Neural progenitor cell (in vitro differentiated cells): ENCODE measurements at regions not wholly inside any gene's neighbourhood (a gene's known extent, or its start where the extent isn't known, plus 50 kb on each side); places are given as distances from the start of the nearest gene placed in this dataset.

Experiments used
- EZH2 ChIP-seq: fragments of 200-600 bp; sonication (generic); IDR thresholded peaks from 2 replicates; pipeline ENCODE4 v1.6.1; 2017; ENCODE audit warnings: antibody characterized with exemption, mild to moderate bottlenecking, moderate library complexity
- EZH2phosphoT487 ChIP-seq: fragments of 200-600 bp; sonication (generic); IDR thresholded peaks from 2 replicates; pipeline ENCODE4 v1.6.1; 2017; ENCODE audit warnings: antibody characterized with exemption
- TF ChIP-seq, protein P1 (sequence below): fragments of 200-600 bp; sonication (generic); IDR thresholded peaks from 2 replicates; pipeline ENCODE4 v1.5.1; 2017; ENCODE audit warnings: antibody characterized with exemption, mild to moderate bottlenecking

DNA sequence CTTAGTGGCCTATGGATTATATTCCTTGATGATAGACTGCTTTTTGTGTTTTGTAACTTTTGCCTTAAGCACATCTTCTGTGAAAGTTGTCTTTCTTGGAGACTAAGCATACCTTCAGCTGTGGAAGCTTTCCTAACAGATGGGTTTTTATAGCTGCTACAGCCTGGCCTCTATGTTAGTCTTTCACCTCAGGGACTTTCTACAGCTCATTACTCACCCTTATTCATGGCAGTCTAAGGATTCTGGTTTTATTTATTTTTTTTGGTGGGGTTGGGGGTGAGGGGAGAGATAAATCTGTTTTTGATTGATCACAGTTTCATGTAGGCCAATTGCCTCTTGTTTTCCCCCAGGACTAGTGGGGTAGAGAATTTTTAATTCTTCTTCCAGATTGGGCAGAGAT is 219.9 kb downstream of the DKK1 start:
- TF ChIP-seq, protein P1, sequence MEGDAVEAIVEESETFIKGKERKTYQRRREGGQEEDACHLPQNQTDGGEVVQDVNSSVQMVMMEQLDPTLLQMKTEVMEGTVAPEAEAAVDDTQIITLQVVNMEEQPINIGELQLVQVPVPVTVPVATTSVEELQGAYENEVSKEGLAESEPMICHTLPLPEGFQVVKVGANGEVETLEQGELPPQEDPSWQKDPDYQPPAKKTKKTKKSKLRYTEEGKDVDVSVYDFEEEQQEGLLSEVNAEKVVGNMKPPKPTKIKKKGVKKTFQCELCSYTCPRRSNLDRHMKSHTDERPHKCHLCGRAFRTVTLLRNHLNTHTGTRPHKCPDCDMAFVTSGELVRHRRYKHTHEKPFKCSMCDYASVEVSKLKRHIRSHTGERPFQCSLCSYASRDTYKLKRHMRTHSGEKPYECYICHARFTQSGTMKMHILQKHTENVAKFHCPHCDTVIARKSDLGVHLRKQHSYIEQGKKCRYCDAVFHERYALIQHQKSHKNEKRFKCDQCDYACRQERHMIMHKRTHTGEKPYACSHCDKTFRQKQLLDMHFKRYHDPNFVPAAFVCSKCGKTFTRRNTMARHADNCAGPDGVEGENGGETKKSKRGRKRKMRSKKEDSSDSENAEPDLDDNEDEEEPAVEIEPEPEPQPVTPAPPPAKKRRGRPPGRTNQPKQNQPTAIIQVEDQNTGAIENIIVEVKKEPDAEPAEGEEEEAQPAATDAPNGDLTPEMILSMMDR: no peak
- TF ChIP-seq EZH2 (no peak), EZH2phosphoT487 (no peak)
